ENCODE measurements at regions not wholly inside any gene's neighbourhood (a gene's known extent, or its start where the extent isn't known, plus 50 kb on each side); places are given as distances from the start of the nearest gene placed in this dataset.

DNA sequence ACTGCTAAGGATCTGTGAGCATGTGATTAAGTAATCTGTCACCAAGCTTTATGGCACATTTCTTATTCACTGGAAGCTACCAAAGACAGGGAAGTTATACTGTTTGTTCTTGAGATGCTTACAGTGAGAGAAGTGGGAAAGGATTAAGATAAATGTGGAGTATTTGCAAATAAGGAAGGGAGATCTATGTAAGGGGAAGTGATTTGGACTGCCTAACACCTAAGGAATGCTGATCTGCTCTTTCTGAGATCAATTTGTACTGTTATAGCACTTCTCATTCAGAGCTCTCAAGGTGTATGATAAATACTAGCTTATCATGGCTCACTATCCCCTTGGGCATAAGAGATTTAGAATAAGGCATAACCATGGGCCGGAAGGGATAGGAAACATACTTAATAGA is 80.0 kb upstream of the NTRK2 start:
- no peak for ATAC-seq

DNA sequence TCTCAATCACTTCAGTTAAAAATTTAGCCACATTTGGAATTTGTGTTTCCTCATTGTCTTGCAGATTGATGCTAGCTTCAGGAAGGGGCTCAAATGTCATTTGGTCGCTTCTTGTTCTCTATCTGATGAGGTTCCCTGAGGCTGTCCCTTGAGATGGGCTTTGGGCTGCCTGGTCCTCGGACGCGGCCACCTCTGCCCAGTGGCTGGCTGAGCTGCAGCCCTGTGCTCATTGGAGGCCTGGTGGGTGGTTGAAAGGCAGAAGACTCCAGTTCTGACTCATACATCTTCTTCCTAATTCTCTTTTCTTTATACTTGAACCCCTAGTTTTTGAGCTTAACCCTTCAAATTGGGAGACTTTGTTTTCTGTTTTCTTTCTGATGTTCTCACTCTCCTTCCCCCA is 78.8 kb upstream of the NTRK2 start:
- no peak for ATAC-seq

DNA sequence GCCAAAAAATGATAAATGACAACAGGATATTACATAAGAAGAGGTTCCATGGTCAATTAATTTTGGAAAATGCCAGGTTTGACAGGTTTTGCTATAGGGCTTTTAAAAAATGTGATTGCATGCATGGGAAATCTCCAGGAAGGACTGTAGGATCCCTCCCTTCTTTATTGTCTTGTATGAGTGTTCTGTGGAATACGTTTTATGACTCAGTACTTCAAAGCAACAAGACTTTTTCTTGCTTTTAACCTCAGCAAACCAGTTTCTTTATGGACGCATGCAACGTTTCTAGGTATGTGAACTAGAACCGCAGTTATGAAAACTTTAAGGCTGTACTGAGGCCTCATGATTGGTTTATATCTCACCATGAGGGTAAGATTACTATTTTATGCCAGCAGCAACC is 76.6 kb upstream of the NTRK2 start:
- peak; percentile 94 for ATAC-seq

- no peak for ATAC-seq
These were observed 76.2 kb upstream of the NTRK2 start for GRCh38 chr9:84593352-84593751.

GRCh38 chr9:84597131-84597530 is 72.4 kb upstream of the NTRK2 start:
- no peak for ATAC-seq

DNA sequence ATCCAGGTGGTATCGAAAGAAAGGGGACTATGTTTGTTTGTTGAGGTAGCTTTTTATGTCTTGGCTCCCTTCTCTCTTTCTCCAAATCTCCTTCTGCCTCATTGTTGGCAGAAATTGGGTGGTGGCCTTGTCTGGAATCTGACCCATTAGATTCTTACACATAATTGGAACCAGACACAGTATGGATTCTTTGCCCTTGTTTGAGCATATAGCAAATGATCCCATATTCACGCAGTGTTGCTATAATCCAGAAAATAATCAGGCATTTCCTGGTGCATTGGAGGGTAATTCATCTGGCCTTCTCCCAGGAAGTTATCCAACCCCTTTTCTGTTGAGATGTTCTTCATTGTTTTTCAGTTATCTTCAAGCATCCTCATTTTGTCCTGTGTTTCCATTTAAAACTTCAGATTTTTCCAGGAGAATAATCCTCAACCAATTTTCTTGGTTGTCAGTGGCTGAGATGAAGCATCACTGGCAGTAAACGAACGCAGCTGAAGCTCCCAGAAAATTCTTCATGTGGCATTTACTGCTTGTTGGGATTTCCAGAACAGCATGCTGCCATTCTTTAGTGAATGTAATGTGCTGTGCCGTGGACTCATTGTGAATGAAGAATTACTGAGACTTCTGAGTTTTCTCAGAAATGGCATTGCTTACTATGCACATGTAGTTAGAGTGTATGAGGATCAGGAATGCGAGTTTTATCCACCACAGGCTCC is 70.5 kb upstream of the NTRK2 start:
- ATAC-seq, result no peak

GRCh38 chr9:84600739-84601138 is 68.8 kb upstream of the NTRK2 start:
- peak; percentile 52 for ATAC-seq

GRCh38 chr9:84604223-84604622 is 65.3 kb upstream of the NTRK2 start:
- no peak for ATAC-seq

GRCh38 chr9:84609779-84610178 is 59.8 kb upstream of the NTRK2 start:
- no peak for ATAC-seq

- ATAC-seq, result no peak
These were observed 56.1 kb upstream of the NTRK2 start for GRCh38 chr9:84613431-84613830.

DNA sequence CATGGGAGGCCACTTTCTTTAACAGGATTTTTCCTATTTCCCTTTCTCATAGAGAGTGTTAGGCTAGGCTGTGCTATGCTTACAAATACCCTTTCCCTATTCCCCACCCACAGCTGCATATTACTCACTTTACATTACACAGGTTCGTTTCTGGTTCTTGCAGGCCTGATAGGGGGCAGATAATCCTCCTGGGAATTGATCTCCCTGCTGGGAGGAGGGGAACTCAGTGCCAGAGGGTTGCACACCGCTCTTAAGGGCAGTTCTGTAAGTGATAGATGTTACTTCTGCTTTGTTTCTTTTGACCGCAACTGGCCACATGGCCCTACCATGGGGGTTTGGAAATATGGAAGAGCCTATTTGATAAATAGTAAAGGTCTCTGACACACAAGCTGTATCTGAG is 54.0 kb upstream of the NTRK2 start:
- no peak for ATAC-seq

DNA sequence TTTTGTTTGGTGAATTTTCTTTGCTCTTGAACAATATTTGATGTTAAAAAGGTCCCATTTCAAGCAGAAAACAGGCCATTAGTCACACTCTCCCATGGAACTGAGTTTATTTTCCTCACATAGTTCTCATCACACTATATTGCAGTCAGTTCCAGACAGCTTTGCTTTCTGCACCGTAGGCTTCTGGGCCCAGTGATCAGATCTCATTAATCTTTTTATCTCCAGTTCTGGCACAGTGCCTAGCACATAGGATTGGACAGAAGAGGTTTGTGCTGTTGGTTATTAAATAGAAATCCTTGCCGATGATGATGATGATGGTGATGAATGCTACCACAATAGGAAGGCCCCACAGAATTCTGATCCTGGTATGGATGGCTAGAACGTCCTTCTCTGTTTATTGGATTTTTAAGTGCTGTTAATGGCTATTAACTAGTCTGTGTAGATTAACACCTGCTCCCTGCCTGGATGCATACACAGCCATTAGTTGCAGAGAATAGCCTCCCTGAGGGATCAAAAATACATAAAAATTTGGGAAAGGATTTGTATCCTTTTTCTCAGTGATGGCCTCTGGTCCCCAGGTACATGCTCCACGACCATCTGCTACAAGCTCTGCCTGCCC is 52.0 kb upstream of the NTRK2 start:
- no peak for ATAC-seq
